ENCODE measurements at regions not wholly inside any gene's neighbourhood (a gene's known extent, or its start where the extent isn't known, plus 50 kb on each side); places are given as distances from the start of the nearest gene placed in this dataset.

- no peak overlapping the region for H3K4me3 ChIP-seq (ENCODE audit: control insufficient read depth, low read depth, low read length)
- TF ChIP-seq CTCF (conservative IDR thresholded peaks at IDR 0.05; ENCODE audit: control insufficient read depth, insufficient read depth, low read depth, low read length), result no peak
- peak; percentile 93 for DNase-seq (ENCODE audit: low read depth)
Measured at GRCh38 chr2:237254369-237254861, 159.5 kb downstream of the COL6A3 start.

GRCh38 chr2:237254911-237255578 is 158.9 kb downstream of the COL6A3 start:
- DNase-seq (ENCODE audit: low read depth), result peak; percentile 92
- H3K4me3 ChIP-seq (ENCODE audit: control insufficient read depth, low read depth, low read length), result no peak overlapping the region
- TF ChIP-seq CTCF (conservative IDR thresholded peaks at IDR 0.05; ENCODE audit: control insufficient read depth, insufficient read depth, low read depth, low read length), result no peak

- DNase-seq (ENCODE audit: low read depth), result peak; percentile 91
- no peak overlapping the region for H3K4me3 ChIP-seq (ENCODE audit: control insufficient read depth, low read depth, low read length)
- no peak for TF ChIP-seq CTCF (conservative IDR thresholded peaks at IDR 0.05; ENCODE audit: control insufficient read depth, insufficient read depth, low read depth, low read length)
Measured at GRCh38 chr2:237256887-237257286, 157.1 kb downstream of the COL6A3 start.

GRCh38 chr2:237257471-237257951 is 156.5 kb downstream of the COL6A3 start:
- no peak for TF ChIP-seq CTCF (conservative IDR thresholded peaks at IDR 0.05; ENCODE audit: control insufficient read depth, insufficient read depth, low read depth, low read length)
- no peak overlapping the region for H3K4me3 ChIP-seq (ENCODE audit: control insufficient read depth, low read depth, low read length)
- DNase-seq (ENCODE audit: low read depth), result peak; percentile 77

GRCh38 chr2:237258116-237258515 is 155.8 kb downstream of the COL6A3 start:
- no peak for TF ChIP-seq CTCF (conservative IDR thresholded peaks at IDR 0.05; ENCODE audit: control insufficient read depth, insufficient read depth, low read depth, low read length)
- peak; percentile 26 for DNase-seq (ENCODE audit: low read depth)
- no peak overlapping the region for H3K4me3 ChIP-seq (ENCODE audit: control insufficient read depth, low read depth, low read length)

GRCh38 chr2:237258615-237259014 is 155.3 kb downstream of the COL6A3 start:
- H3K4me3 ChIP-seq (ENCODE audit: control insufficient read depth, low read depth, low read length), result no peak overlapping the region
- no peak for TF ChIP-seq CTCF (conservative IDR thresholded peaks at IDR 0.05; ENCODE audit: control insufficient read depth, insufficient read depth, low read depth, low read length)
- DNase-seq (ENCODE audit: low read depth), result no peak

Data from fibroblast of mammary gland (primary cell).